GM19372 (cell line): ENCODE measurements at regions not wholly inside any gene's neighbourhood (a gene's known extent, or its start where the extent isn't known, plus 50 kb on each side); places are given as distances from the start of the nearest gene placed in this dataset.
"Not testable (repeated sequence)": the region's sequence is repeated elsewhere in the genome, so short reads cannot be mapped to it uniquely, and the experiment has no call there.

ENCODE experiments used
- ATAC-seq: cut with Tn5 transposase; IDR thresholded peaks from one replicate; pipeline ENCODE4 v1.9.1; 2021; ENCODE audit warnings: mild to moderate bottlenecking, low read depth, moderate library complexity; ENCODE audit not compliant: unreplicated experiment

GRCh38 chr7:26071622-26072456, 80.2 kb upstream of the NFE2L3 start:
- no peak for ATAC-seq

GRCh38 chr7:26073041-26073440, 79.0 kb upstream of the NFE2L3 start:
- no peak for ATAC-seq

- no peak for ATAC-seq
Measured at GRCh38 chr7:26074919-26075318, 77.1 kb upstream of the NFE2L3 start.

- no peak for ATAC-seq
Measured at GRCh38 chr7:26076691-26077090, 75.3 kb upstream of the NFE2L3 start.

- ATAC-seq = peak; percentile 82
Measured at GRCh38 chr7:26078437-26079336, 73.3 kb upstream of the NFE2L3 start.

- ATAC-seq = no peak
Measured at GRCh38 chr7:26081638-26082037, 70.4 kb upstream of the NFE2L3 start.

- ATAC-seq = no peak
Measured at GRCh38 chr7:26083113-26083512, 68.9 kb upstream of the NFE2L3 start.

- ATAC-seq = no peak
Measured at GRCh38 chr7:26084418-26084817, 67.6 kb upstream of the NFE2L3 start.

GRCh38 chr7:26085771-26086170, 66.2 kb upstream of the NFE2L3 start:
- no peak for ATAC-seq

GRCh38 chr7:26087321-26088091, 64.5 kb upstream of the NFE2L3 start:
- no peak for ATAC-seq

- ATAC-seq = not testable (repeated sequence)
Measured at GRCh38 chr7:26089469-26089868, 62.5 kb upstream of the NFE2L3 start.

GRCh38 chr7:26090927-26091519, 61.0 kb upstream of the NFE2L3 start:
- ATAC-seq = no peak

GRCh38 chr7:26091933-26092332, 60.1 kb upstream of the NFE2L3 start:
- ATAC-seq = no peak

GRCh38 chr7:26093023-26093422, 59.0 kb upstream of the NFE2L3 start:
- no peak for ATAC-seq

GRCh38 chr7:26096136-26096535, 55.9 kb upstream of the NFE2L3 start:
- ATAC-seq = no peak

- ATAC-seq = no peak
Measured at GRCh38 chr7:26097837-26098668, 53.9 kb upstream of the NFE2L3 start.

GRCh38 chr7:26099236-26099635, 52.8 kb upstream of the NFE2L3 start:
- no peak for ATAC-seq

- ATAC-seq = no peak
Measured at GRCh38 chr7:26100406-26101339, 51.3 kb upstream of the NFE2L3 start.
